HG02943 (cell line): ENCODE measurements at regions not wholly inside any gene's neighbourhood (a gene's known extent, or its start where the extent isn't known, plus 50 kb on each side); places are given as distances from the start of the nearest gene placed in this dataset.
"Not testable (repeated sequence)": the region's sequence is repeated elsewhere in the genome, so short reads cannot be mapped to it uniquely, and the experiment has no call there.

ENCODE experiments used
- ATAC-seq: cut with Tn5 transposase; IDR thresholded peaks from one replicate; pipeline ENCODE4 v1.9.1; 2021; ENCODE audit warnings: mild to moderate bottlenecking, low read depth, moderate library complexity; ENCODE audit not compliant: unreplicated experiment

GRCh38 chr17:68782789-68783188 lies 172.4 kb downstream of the ABCA8 start:
- ATAC-seq = no peak

GRCh38 chr17:68780596-68780995 lies 174.6 kb downstream of the ABCA8 start:
- ATAC-seq = no peak

GRCh38 chr17:68778726-68779125 lies 176.5 kb downstream of the ABCA8 start:
- no peak for ATAC-seq

- ATAC-seq = no peak
Observed at GRCh38 chr17:68777856-68778694, 176.9 kb upstream of the FAM20A start.

- no peak for ATAC-seq
Observed at GRCh38 chr17:68777243-68777855, 176.2 kb upstream of the FAM20A start.

- ATAC-seq = no peak
Observed at GRCh38 chr17:68776451-68776850, 175.3 kb upstream of the FAM20A start.

GRCh38 chr17:68775969-68776368 lies 174.8 kb upstream of the FAM20A start:
- ATAC-seq = no peak

GRCh38 chr17:68775318-68775717 lies 174.2 kb upstream of the FAM20A start:
- ATAC-seq = no peak

GRCh38 chr17:68771867-68772515 lies 170.8 kb upstream of the FAM20A start:
- ATAC-seq = peak; percentile 60

- ATAC-seq = no peak
Observed at GRCh38 chr17:68768804-68769203, 167.6 kb upstream of the FAM20A start.

- no peak for ATAC-seq
Observed at GRCh38 chr17:68766640-68767039, 165.5 kb upstream of the FAM20A start.

GRCh38 chr17:68763562-68763961 lies 162.4 kb upstream of the FAM20A start:
- ATAC-seq = no peak

- no peak for ATAC-seq
Observed at GRCh38 chr17:68762911-68763310, 161.7 kb upstream of the FAM20A start.

GRCh38 chr17:68760141-68760475 lies 158.9 kb upstream of the FAM20A start:
- ATAC-seq = no peak

GRCh38 chr17:68759343-68760140 lies 158.4 kb upstream of the FAM20A start:
- peak; percentile 87 for ATAC-seq

- no peak for ATAC-seq
Observed at GRCh38 chr17:68759002-68759342, 157.8 kb upstream of the FAM20A start.

GRCh38 chr17:68757866-68758757 lies 156.9 kb upstream of the FAM20A start:
- not testable (repeated sequence) for ATAC-seq

GRCh38 chr17:68753985-68754769 lies 153.0 kb upstream of the FAM20A start:
- ATAC-seq = no peak

- no peak for ATAC-seq
Observed at GRCh38 chr17:68750208-68750562, 149.0 kb upstream of the FAM20A start.
